Thoracic aorta (tissue), 2 donors: ENCODE measurements at regions not wholly inside any gene's neighbourhood (a gene's known extent, or its start where the extent isn't known, plus 50 kb on each side); places are given as distances from the start of the nearest gene placed in this dataset.

Experiments used
- ATAC-seq: fragments of 150-250 bp; one replicate; pipeline ENCODE4 v1.8.0; 2017; ENCODE audit warnings: low read depth; ENCODE audit not compliant: insufficient number of reproducible peaks, low FRiP score
- DNase-seq: peaks from one replicate; pipeline ENCODE4 v3.0.0-alpha.2; 2020; ENCODE audit warnings: low spot score
- H3K27ac ChIP-seq, 2 donors: fragments of 200-600 bp; sonication (generic); 1 replicate in 1 of 2; 2 replicates in 1 of 2; pipeline ENCODE4 v1.5.1; 2016; ENCODE audit warnings: mild to moderate bottlenecking in 2 of 2, moderate library complexity in 2 of 2
- H3K27me3 ChIP-seq: fragments of 200-600 bp; sonication (generic); replicated peaks from 2 replicates; pipeline ENCODE4 v1.6.0; 2016; ENCODE audit warnings: mild to moderate bottlenecking; ENCODE audit not compliant: insufficient read depth
- H3K36me3 ChIP-seq: fragments of 200-600 bp; sonication (generic); one replicate; pipeline ENCODE4 v1.5.1; 2016
- H3K4me1 ChIP-seq, 2 donors: fragments of 200-600 bp; sonication (generic); 1 replicate in 1 of 2; 2 replicates in 1 of 2; pipeline versions ENCODE4 v1.5.1 to v1.6.0; 2016; ENCODE audit warnings: low read depth in 2 of 2, mild to moderate bottlenecking in 1 of 2; ENCODE audit not compliant: control insufficient read depth in 1 of 2
- H3K4me3 ChIP-seq: fragments of 200-600 bp; sonication (generic); 2 replicates; pipeline ENCODE4 v1.5.1; 2016; ENCODE audit warnings: mild to moderate bottlenecking
- H3K9me3 ChIP-seq: fragments of 200-600 bp; sonication (generic); 2 replicates; pipeline ENCODE4 v1.5.1; 2016
- CTCF ChIP-seq: fragments of 200-600 bp; sonication (generic); IDR thresholded peaks from one replicate; pipeline ENCODE4 v1.5.1; 2019; ENCODE audit warnings: antibody characterized with exemption

GRCh38 chr11:44361813-44362212 is 51.9 kb upstream of the ALX4 start:
- Histone ChIP-seq H3K27ac (no peak overlapping the region), H3K36me3 (no peaks in the 10 kb centered on the region), H3K4me1 (no peaks in the 10 kb centered on the region), H3K27me3 (no peaks in the 10 kb centered on the region), H3K4me3 (no peak overlapping the region), H3K9me3 (peaks cover 3% of the 10 kb centered on the region)
- ATAC-seq (no peak), DNase-seq (no peak)
- no peak for TF ChIP-seq CTCF

- Histone ChIP-seq H3K27me3 (no peaks in the 10 kb centered on the region), H3K27ac (no peak overlapping the region), H3K9me3 (peaks cover 3% of the 10 kb centered on the region), H3K36me3 (no peaks in the 10 kb centered on the region), H3K4me1 (no peaks in the 10 kb centered on the region), H3K4me3 (no peak overlapping the region)
- DNase-seq: no peak
- no peak for ATAC-seq
- TF ChIP-seq CTCF: no peak
Observed at GRCh38 chr11:44363116-44363515, 53.2 kb upstream of the ALX4 start.

GRCh38 chr11:44364596-44364995 is 54.7 kb upstream of the ALX4 start:
- no peak for DNase-seq
- no peaks in the 10 kb centered on the region for H3K4me1 ChIP-seq
- TF ChIP-seq CTCF: no peak
- no peak overlapping the region for H3K4me3 ChIP-seq
- no peak for ATAC-seq
- peaks cover 3% of the 10 kb centered on the region for H3K9me3 ChIP-seq
- no peaks in the 10 kb centered on the region for H3K36me3 ChIP-seq
- no peaks in the 10 kb centered on the region for H3K27me3 ChIP-seq
- H3K27ac ChIP-seq: no peak overlapping the region

GRCh38 chr11:44365616-44366015 is 55.7 kb upstream of the ALX4 start:
- no peak for TF ChIP-seq CTCF
- H3K4me3 ChIP-seq: no peak overlapping the region
- DNase-seq: no peak

GRCh38 chr11:44366026-44366425 is 56.1 kb upstream of the ALX4 start:
- no peak for TF ChIP-seq CTCF
- ATAC-seq (no peak), DNase-seq (no peak)
- no peak overlapping the region for H3K4me3 ChIP-seq
- no peaks in the 10 kb centered on the region for H3K36me3 ChIP-seq
- H3K27ac ChIP-seq: no peak overlapping the region
- no peaks in the 10 kb centered on the region for H3K27me3 ChIP-seq
- peaks cover 3% of the 10 kb centered on the region for H3K9me3 ChIP-seq
- H3K4me1 ChIP-seq: no peaks in the 10 kb centered on the region

More at GRCh38 chr11:44365616-44366015, 55.7 kb upstream of the ALX4 start:
- H3K9me3 ChIP-seq: peaks cover 3% of the 10 kb centered on the region
- H3K36me3 ChIP-seq: no peaks in the 10 kb centered on the region
- no peak for ATAC-seq
- H3K4me1 ChIP-seq: no peaks in the 10 kb centered on the region
- no peaks in the 10 kb centered on the region for H3K27me3 ChIP-seq
- H3K27ac ChIP-seq: no peak overlapping the region
